CD14-positive monocyte (primary cell): ENCODE measurements at regions not wholly inside any gene's neighbourhood (a gene's known extent, or its start where the extent isn't known, plus 50 kb on each side); places are given as distances from the start of the nearest gene placed in this dataset.

Source experiments
- DNase-seq, 3 donors: peaks; one replicate each; pipeline ENCODE4 v3.0.0-alpha.2; 2011 to 2022
- H2AFZ ChIP-seq: 2 replicates; pipeline ENCODE4 v1.6.0; 2012; ENCODE audit warnings: mild to moderate bottlenecking, low read depth, low read length, inconsistent platforms; ENCODE audit not compliant: insufficient read depth, poor library complexity, severe bottlenecking
- H3K27ac ChIP-seq, 2 donors: 1 replicate in 1 of 2; 2 replicates in 1 of 2; pipeline ENCODE4 v1.5.1; 2012 to 2013; ENCODE audit warnings: low read length in 2 of 2, control low read depth in 1 of 2, inconsistent platforms in 1 of 2, low read depth in 1 of 2, mild to moderate bottlenecking in 1 of 2
- H3K27me3 ChIP-seq, 2 donors: one replicate each; pipeline versions ENCODE4 v1.6.0 to v1.6.1; 2011 to 2013; ENCODE audit warnings: low read length in 2 of 2; ENCODE audit not compliant: control insufficient read depth in 2 of 2, insufficient read depth in 2 of 2
- H3K36me3 ChIP-seq, 2 donors: replicated peaks in 1 of 2; 1 replicate in 1 of 2; 2 replicates in 1 of 2; pipeline versions ENCODE4 v1.5.1 to v1.6.1; 2012 to 2013; ENCODE audit warnings: low read length in 2 of 2, control low read depth in 1 of 2, inconsistent platforms in 1 of 2, mild to moderate bottlenecking in 1 of 2; ENCODE audit not compliant: insufficient read depth in 2 of 2, control insufficient read depth in 1 of 2
- H3K4me1 ChIP-seq, 2 donors: 1 replicate in 1 of 2; 2 replicates in 1 of 2; pipeline versions ENCODE4 v1.5.1 to v1.6.1; 2012 to 2013; ENCODE audit warnings: low read length in 2 of 2, control low read depth in 1 of 2, inconsistent platforms in 1 of 2, mild to moderate bottlenecking in 1 of 2, moderate library complexity in 1 of 2; ENCODE audit not compliant: insufficient read depth in 2 of 2, control insufficient read depth in 1 of 2
- H3K4me2 ChIP-seq: replicated peaks from 2 replicates; pipeline ENCODE3; 2012; ENCODE audit warnings: low read length, moderate library complexity, mild to moderate bottlenecking; ENCODE audit not compliant: poor library complexity, severe bottlenecking; ENCODE audit errors: extremely low read depth
- H3K4me3 ChIP-seq, 3 experiments: fragments of 200-600 bp in 1 of 3; sonication (generic) in 1 of 3; replicated peaks in 1 of 3; 1 replicate in 2 of 3; 2 replicates in 1 of 3; pipeline ENCODE4 v1.5.1; 2011 to 2013; ENCODE audit warnings: low read length in 3 of 3, mild to moderate bottlenecking in 3 of 3, control low read depth in 2 of 3, low read depth in 2 of 3, inconsistent platforms in 1 of 3, moderate library complexity in 1 of 3
- H3K79me2 ChIP-seq: 2 replicates; pipeline ENCODE4 v1.6.0; 2012; ENCODE audit warnings: mild to moderate bottlenecking, control low read depth, inconsistent platforms, low read length, moderate library complexity; ENCODE audit not compliant: insufficient read depth
- H3K9ac ChIP-seq: 2 replicates; pipeline ENCODE4 v1.6.0; 2017; ENCODE audit warnings: low read length, mild to moderate bottlenecking; ENCODE audit not compliant: insufficient read depth, poor library complexity, severe bottlenecking
- H3K9me3 ChIP-seq, 2 donors: replicated peaks in 1 of 2; 1 replicate in 1 of 2; 2 replicates in 1 of 2; pipeline versions ENCODE4 v1.5.1 to v1.6.1; 2012 to 2013; ENCODE audit warnings: low read length in 2 of 2, control low read depth in 1 of 2; ENCODE audit not compliant: control insufficient read depth in 1 of 2, insufficient read depth in 1 of 2
- H4K20me1 ChIP-seq: 2 replicates; pipeline ENCODE4 v1.6.0; 2012; ENCODE audit warnings: mild to moderate bottlenecking, low read length, control low read depth, moderate library complexity; ENCODE audit not compliant: insufficient read depth
- H3K27ac Mint-ChIP-seq, 7 donors: one replicate each; pipeline ENCODE4 v1.8.0; 2020; ENCODE audit warnings: mild to moderate bottlenecking in 7 of 7, mixed read lengths in 7 of 7, moderate library complexity in 6 of 7, inconsistent platforms in 2 of 7
- H3K27me3 Mint-ChIP-seq, 3 donors: one replicate each; pipeline ENCODE4 v1.8.0; 2021 to 2022; ENCODE audit warnings: low read depth in 3 of 3, mild to moderate bottlenecking in 3 of 3, mixed read lengths in 3 of 3, moderate library complexity in 3 of 3, inconsistent platforms in 1 of 3
- H3K36me3 Mint-ChIP-seq, 2 donors: one replicate each; pipeline ENCODE4 v1.8.0; 2020; ENCODE audit warnings: mixed read lengths in 2 of 2, inconsistent platforms in 1 of 2, mild to moderate bottlenecking in 1 of 2
- H3K4me1 Mint-ChIP-seq: one replicate; pipeline ENCODE4 v1.8.0; 2020; ENCODE audit warnings: mild to moderate bottlenecking, mixed read lengths
- H3K4me3 Mint-ChIP-seq, 2 donors: one replicate each; pipeline ENCODE4 v1.8.0; 2020; ENCODE audit warnings: mild to moderate bottlenecking in 2 of 2, mixed read lengths in 2 of 2, moderate library complexity in 1 of 2
- H3K9me3 Mint-ChIP-seq, 7 donors: one replicate each; pipeline ENCODE4 v1.8.0; 2020 to 2022; ENCODE audit warnings: mixed read lengths in 7 of 7, mild to moderate bottlenecking in 6 of 7, moderate library complexity in 6 of 7, inconsistent platforms in 2 of 7
- WGBS: methylation state at CpG from one replicate; pipeline ENCODE4 v1.1.5; 2013; ENCODE audit warnings: missing lambda C conversion rate; ENCODE audit not compliant: insufficient coverage; 5-methylcytosine and 5-hydroxymethylcytosine counted together
- intact Hi-C, 2 donors: fragments of 100-400 bp; cut with micrococcal nuclease; formaldehyde crosslinking; loops; one replicate each; pipeline versions ENCODE4 v1.15.0 to v1.15.1; 2023
- TF ChIP-seq, protein P1 (sequence below): fragments of 200-600 bp; IDR thresholded peaks from one replicate; pipeline ENCODE4 v1.8.0; 2022; ENCODE audit warnings: antibody characterized with exemption, mild to moderate bottlenecking

DNA sequence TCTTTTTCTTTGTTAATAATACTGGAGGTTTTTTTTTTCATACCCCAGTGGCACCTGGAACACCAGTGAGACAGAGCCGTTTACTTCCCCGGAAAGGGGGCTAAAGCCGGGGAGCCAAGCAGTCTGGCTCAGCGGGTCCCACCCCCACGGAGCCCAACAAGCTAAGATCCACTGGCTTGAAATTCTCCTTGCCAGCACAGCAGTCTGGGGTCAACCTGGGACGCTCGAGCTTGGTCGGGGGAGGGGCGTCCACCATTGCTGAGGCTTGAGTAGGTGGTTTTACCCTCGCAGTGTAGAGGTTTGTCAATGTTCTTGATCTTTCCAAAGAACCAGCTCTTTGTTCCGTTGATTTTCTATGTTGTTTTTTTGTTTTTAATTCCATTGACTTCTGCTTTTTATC, 94.6 kb upstream of the DIAPH3 start:
- peaks cover 1 to 17% (median 5%) of the 10 kb centered on the region in 7 donors for H3K9me3 Mint-ChIP-seq
- H3K27me3 ChIP-seq, result no peaks in the 10 kb centered on the region
- WGBS, result 84% methylated on average over 5 of the region's 11 CpGs
- H3K79me2 ChIP-seq, result no peaks in the 10 kb centered on the region
- no peak overlapping the region for H3K4me3 ChIP-seq
- no peak for DNase-seq
- H3K27me3 Mint-ChIP-seq, result no peaks in the 10 kb centered on the region
- H3K36me3 Mint-ChIP-seq, result no peaks in the 10 kb centered on the region
- H2AFZ ChIP-seq, result no peak overlapping the region
- H3K4me2 ChIP-seq, result no peak overlapping the region
- no peak overlapping the region for H3K27ac ChIP-seq
- intact Hi-C loops, result no loop called here
- no peak overlapping the region for H3K27ac Mint-ChIP-seq
- H3K9me3 ChIP-seq, result peaks cover 3 to 5% of the 10 kb centered on the region in 2 donors
- no peaks in the 10 kb centered on the region for H3K4me1 Mint-ChIP-seq
- H3K4me1 ChIP-seq, result no peaks in the 10 kb centered on the region
- H3K4me3 Mint-ChIP-seq, result no peak overlapping the region
- no peaks in the 10 kb centered on the region for H4K20me1 ChIP-seq
- no peak overlapping the region for H3K9ac ChIP-seq
- TF ChIP-seq, protein P1, sequence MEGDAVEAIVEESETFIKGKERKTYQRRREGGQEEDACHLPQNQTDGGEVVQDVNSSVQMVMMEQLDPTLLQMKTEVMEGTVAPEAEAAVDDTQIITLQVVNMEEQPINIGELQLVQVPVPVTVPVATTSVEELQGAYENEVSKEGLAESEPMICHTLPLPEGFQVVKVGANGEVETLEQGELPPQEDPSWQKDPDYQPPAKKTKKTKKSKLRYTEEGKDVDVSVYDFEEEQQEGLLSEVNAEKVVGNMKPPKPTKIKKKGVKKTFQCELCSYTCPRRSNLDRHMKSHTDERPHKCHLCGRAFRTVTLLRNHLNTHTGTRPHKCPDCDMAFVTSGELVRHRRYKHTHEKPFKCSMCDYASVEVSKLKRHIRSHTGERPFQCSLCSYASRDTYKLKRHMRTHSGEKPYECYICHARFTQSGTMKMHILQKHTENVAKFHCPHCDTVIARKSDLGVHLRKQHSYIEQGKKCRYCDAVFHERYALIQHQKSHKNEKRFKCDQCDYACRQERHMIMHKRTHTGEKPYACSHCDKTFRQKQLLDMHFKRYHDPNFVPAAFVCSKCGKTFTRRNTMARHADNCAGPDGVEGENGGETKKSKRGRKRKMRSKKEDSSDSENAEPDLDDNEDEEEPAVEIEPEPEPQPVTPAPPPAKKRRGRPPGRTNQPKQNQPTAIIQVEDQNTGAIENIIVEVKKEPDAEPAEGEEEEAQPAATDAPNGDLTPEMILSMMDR, result no peak
- no peaks in the 10 kb centered on the region for H3K36me3 ChIP-seq

GRCh38 chr13:60260440-60260839, 96.7 kb upstream of the DIAPH3 start:
- Mint-ChIP-seq H3K4me3 (no peak overlapping the region), H3K4me1 (no peaks in the 10 kb centered on the region), H3K27ac (no peak overlapping the region), H3K27me3 (no peaks in the 10 kb centered on the region), H3K9me3 (peaks cover 0 to 18% (median 8%) of the 10 kb centered on the region in 7 donors), H3K36me3 (no peaks in the 10 kb centered on the region)
- intact Hi-C loops, result no loop called here
- TF ChIP-seq, protein P1, result no peak
- Histone ChIP-seq H3K27ac (no peak overlapping the region), H3K9me3 (peaks cover 3 to 5% of the 10 kb centered on the region in 2 donors), H3K27me3 (no peaks in the 10 kb centered on the region), H3K4me2 (no peak overlapping the region), H3K36me3 (no peaks in the 10 kb centered on the region), H4K20me1 (no peaks in the 10 kb centered on the region), H3K4me1 (no peaks in the 10 kb centered on the region), H2AFZ (no peak overlapping the region), H3K79me2 (no peaks in the 10 kb centered on the region), H3K9ac (no peak overlapping the region), H3K4me3 (no peak overlapping the region)
- DNase-seq, result no peak
- 74% methylated on average over 2 of the region's 4 CpGs for WGBS
